HEK293 (cell line): ENCODE measurements at regions not wholly inside any gene's neighbourhood (a gene's known extent, or its start where the extent isn't known, plus 50 kb on each side); places are given as distances from the start of the nearest gene placed in this dataset.

Experiments
- CTCF ChIA-PET: fragments of 350-600 bp; formaldehyde crosslinking; extraction: SDS; loops from one replicate; lab custom pipeline; 2021; ENCODE audit warnings: antibody characterized with exemption; lab: Yijun Ruan, JAX
- POLR2A ChIA-PET: fragments of 300-600 bp; formaldehyde crosslinking; extraction: SDS; loops from one replicate; lab custom pipeline; 2020; ENCODE audit warnings: antibody characterized with exemption, inconsistent platforms; lab: Yijun Ruan, JAX
- H3K27ac ChIP-seq: fragments of 200-500 bp; sonication (Bioruptor generic); 2 replicates; pipeline ENCODE4 v1.5.1; 2014; ENCODE audit warnings: low read depth, low read length, control low read depth, inconsistent platforms; ENCODE audit errors: extremely low read depth
- H3K36me3 ChIP-seq, 2 experiments: fragments of 200-500 bp in 1 of 2; sonication (Bioruptor generic) in 1 of 2; 1 replicate in 1 of 2; 2 replicates in 1 of 2; pipeline ENCODE4 v1.5.1; 2014 to 2017; ENCODE audit warnings: inconsistent platforms in 2 of 2, low read length in 2 of 2; ENCODE audit not compliant: control insufficient read depth in 2 of 2, insufficient read depth in 1 of 2
- H3K4me1 ChIP-seq: fragments of 200-500 bp; sonication (Bioruptor generic); 2 replicates; pipeline ENCODE4 v1.5.1; 2014; ENCODE audit warnings: mild to moderate bottlenecking, low read length, inconsistent platforms; ENCODE audit not compliant: control insufficient read depth, insufficient read depth
- H3K4me3 ChIP-seq: 2 replicates; pipeline ENCODE4 v1.5.1; 2011; ENCODE audit warnings: low read depth, mild to moderate bottlenecking, control low read depth, low read length, moderate library complexity
- H3K9me3 ChIP-seq: fragments of 200-500 bp; sonication (Bioruptor generic); 2 replicates; pipeline ENCODE4 v1.5.1; 2014; ENCODE audit warnings: low read depth, low read length, inconsistent platforms; ENCODE audit not compliant: control insufficient read depth, insufficient read depth
- KLF9 ChIP-seq: fragments of 450-650 bp; formaldehyde crosslinking; IDR thresholded peaks from 2 replicates; pipeline ENCODE4 v1.5.1; 2016; ENCODE audit warnings: missing biosample characterization, missing genetic modification characterization, low read depth
- SALL2 ChIP-seq: fragments of 450-650 bp; formaldehyde crosslinking; IDR thresholded peaks from 2 replicates; pipeline ENCODE4 v1.5.0; 2017; ENCODE audit warnings: missing biosample characterization, mild to moderate bottlenecking, missing genetic modification characterization, borderline replicate concordance
- SETDB1 ChIP-seq: IDR thresholded peaks from one replicate; pipeline ENCODE4 v1.6.1; 2017; ENCODE audit warnings: mild to moderate bottlenecking, low read length, moderate library complexity, mixed read lengths; ENCODE audit not compliant: insufficient read length
- ZBTB21 ChIP-seq: fragments of 450-650 bp; formaldehyde crosslinking; IDR thresholded peaks from 2 replicates; pipeline ENCODE4 v1.5.1; 2017; ENCODE audit warnings: missing biosample characterization, missing genetic modification characterization
- ZBTB6 ChIP-seq: fragments of 450-650 bp; formaldehyde crosslinking; IDR thresholded peaks from 2 replicates; pipeline ENCODE4 v1.5.1; 2017; ENCODE audit warnings: missing biosample characterization, missing genetic modification characterization
- ZNF140 ChIP-seq: fragments of 450-650 bp; formaldehyde crosslinking; IDR thresholded peaks from 2 replicates; pipeline ENCODE4 v1.5.1; 2016; ENCODE audit warnings: missing biosample characterization, missing genetic modification characterization
- ZNF16 ChIP-seq: fragments of 450-650 bp; formaldehyde crosslinking; IDR thresholded peaks from 2 replicates; pipeline ENCODE4 v1.5.1; 2016; ENCODE audit warnings: low read depth, missing biosample characterization, missing genetic modification characterization
- ZNF529 ChIP-seq: fragments of 450-650 bp; formaldehyde crosslinking; IDR thresholded peaks from 2 replicates; pipeline ENCODE4 v1.5.1; 2017; ENCODE audit warnings: missing genetic modification characterization, missing biosample characterization; ENCODE audit not compliant: insufficient replicate concordance
- ZNF624 ChIP-seq: fragments of 450-650 bp; formaldehyde crosslinking; IDR thresholded peaks from 2 replicates; pipeline ENCODE4 v1.5.1; 2017; ENCODE audit warnings: missing biosample characterization, missing genetic modification characterization
- ZNF658 ChIP-seq: fragments of 450-650 bp; formaldehyde crosslinking; IDR thresholded peaks from 2 replicates; pipeline ENCODE4; 2016; ENCODE audit warnings: missing biosample characterization, missing genetic modification characterization
- ZSCAN16 ChIP-seq: fragments of 450-650 bp; formaldehyde crosslinking; IDR thresholded peaks from 2 replicates; pipeline ENCODE4 v1.5.1; 2016; ENCODE audit warnings: missing biosample characterization, missing genetic modification characterization
- TF ChIP-seq, protein P1 (sequence below): fragments of 450-650 bp; formaldehyde crosslinking; IDR thresholded peaks from 2 replicates; pipeline ENCODE4 v1.5.1; 2016; ENCODE audit warnings: missing biosample characterization, missing genetic modification characterization
- TF ChIP-seq, protein P2 (sequence below): sonication (generic); formaldehyde crosslinking; IDR thresholded peaks from 2 replicates; pipeline ENCODE4 v1.8.1; 2022; ENCODE audit warnings: mild to moderate bottlenecking, moderate library complexity, missing genetic modification reagents
- TF ChIP-seq, protein P3 (sequence below): fragments of 450-650 bp; IDR thresholded peaks from 2 replicates; pipeline ENCODE4 v1.5.1; 2018; ENCODE audit warnings: missing biosample characterization, mild to moderate bottlenecking, missing genetic modification characterization

- no peaks in the 10 kb centered on the region for H3K9me3 ChIP-seq
- no peak overlapping the region for H3K27ac ChIP-seq
- ChIA-PET CTCF (interaction anchor here (0.7 kb wide), 1 partner anchor 45 kb away, joined by 3 read pairs; no protein-coding TSS in a partner anchor), POLR2A (no interaction called here)
- no peaks in the 10 kb centered on the region for H3K36me3 ChIP-seq
- H3K4me1 ChIP-seq = no peaks in the 10 kb centered on the region
- no peak overlapping the region for H3K4me3 ChIP-seq
- TF ChIP-seq ZNF658 (tag by site-specific recombination) (no peak), SALL2 (no peak), ZBTB21 (no peak), ZNF16 (tag by site-specific recombination) (no peak), SETDB1 (no peak), ZBTB6 (tag by site-specific recombination) (no peak), ZNF140 (tag by site-specific recombination) (no peak)
- TF ChIP-seq, protein P1, sequence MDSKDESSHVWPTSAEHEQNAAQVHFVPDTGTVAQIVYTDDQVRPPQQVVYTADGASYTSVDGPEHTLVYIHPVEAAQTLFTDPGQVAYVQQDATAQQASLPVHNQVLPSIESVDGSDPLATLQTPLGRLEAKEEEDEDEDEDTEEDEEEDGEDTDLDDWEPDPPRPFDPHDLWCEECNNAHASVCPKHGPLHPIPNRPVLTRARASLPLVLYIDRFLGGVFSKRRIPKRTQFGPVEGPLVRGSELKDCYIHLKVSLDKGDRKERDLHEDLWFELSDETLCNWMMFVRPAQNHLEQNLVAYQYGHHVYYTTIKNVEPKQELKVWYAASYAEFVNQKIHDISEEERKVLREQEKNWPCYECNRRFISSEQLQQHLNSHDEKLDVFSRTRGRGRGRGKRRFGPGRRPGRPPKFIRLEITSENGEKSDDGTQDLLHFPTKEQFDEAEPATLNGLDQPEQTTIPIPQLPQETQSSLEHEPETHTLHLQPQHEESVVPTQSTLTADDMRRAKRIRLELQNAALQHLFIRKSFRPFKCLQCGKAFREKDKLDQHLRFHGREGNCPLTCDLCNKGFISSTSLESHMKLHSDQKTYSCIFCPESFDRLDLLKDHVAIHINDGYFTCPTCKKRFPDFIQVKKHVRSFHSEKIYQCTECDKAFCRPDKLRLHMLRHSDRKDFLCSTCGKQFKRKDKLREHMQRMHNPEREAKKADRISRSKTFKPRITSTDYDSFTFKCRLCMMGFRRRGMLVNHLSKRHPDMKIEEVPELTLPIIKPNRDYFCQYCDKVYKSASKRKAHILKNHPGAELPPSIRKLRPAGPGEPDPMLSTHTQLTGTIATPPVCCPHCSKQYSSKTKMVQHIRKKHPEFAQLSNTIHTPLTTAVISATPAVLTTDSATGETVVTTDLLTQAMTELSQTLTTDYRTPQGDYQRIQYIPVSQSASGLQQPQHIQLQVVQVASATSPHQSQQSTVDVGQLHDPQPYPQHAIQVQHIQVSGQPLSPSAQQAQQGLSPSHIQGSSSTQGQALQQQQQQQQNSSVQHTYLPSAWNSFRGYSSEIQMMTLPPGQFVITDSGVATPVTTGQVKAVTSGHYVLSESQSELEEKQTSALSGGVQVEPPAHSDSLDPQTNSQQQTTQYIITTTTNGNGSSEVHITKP (tag by site-specific recombination) = no peak
- TF ChIP-seq, protein P2, sequence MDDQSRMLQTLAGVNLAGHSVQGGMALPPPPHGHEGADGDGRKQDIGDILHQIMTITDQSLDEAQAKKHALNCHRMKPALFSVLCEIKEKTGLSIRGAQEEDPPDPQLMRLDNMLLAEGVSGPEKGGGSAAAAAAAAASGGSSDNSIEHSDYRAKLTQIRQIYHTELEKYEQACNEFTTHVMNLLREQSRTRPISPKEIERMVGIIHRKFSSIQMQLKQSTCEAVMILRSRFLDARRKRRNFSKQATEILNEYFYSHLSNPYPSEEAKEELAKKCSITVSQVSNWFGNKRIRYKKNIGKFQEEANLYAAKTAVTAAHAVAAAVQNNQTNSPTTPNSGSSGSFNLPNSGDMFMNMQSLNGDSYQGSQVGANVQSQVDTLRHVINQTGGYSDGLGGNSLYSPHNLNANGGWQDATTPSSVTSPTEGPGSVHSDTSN (CRISPR knock-in tag) = no peak
Measured at GRCh38 chr13:39189778-39190177, 151.5 kb downstream of the NHLRC3 start.

- TF ChIP-seq, protein P3, sequence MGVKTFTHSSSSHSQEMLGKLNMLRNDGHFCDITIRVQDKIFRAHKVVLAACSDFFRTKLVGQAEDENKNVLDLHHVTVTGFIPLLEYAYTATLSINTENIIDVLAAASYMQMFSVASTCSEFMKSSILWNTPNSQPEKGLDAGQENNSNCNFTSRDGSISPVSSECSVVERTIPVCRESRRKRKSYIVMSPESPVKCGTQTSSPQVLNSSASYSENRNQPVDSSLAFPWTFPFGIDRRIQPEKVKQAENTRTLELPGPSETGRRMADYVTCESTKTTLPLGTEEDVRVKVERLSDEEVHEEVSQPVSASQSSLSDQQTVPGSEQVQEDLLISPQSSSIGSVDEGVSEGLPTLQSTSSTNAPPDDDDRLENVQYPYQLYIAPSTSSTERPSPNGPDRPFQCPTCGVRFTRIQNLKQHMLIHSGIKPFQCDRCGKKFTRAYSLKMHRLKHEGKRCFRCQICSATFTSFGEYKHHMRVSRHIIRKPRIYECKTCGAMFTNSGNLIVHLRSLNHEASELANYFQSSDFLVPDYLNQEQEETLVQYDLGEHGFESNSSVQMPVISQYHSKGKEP (tag by site-specific recombination) = no peak
- TF ChIP-seq KLF9 (tag by site-specific recombination) (no peak), ZNF529 (tag by site-specific recombination) (no peak)
- Histone ChIP-seq H3K27ac (no peak overlapping the region), H3K36me3 (no peaks in the 10 kb centered on the region), H3K4me3 (no peak overlapping the region), H3K9me3 (no peaks in the 10 kb centered on the region), H3K4me1 (peaks cover 3% of the 10 kb centered on the region; the same call in 1 of the 2 replicates)
- ChIA-PET POLR2A (no interaction called here), CTCF (interaction anchor here (1.0 kb wide), 1 partner anchor 415 kb away, joined by 3 read pairs; no protein-coding TSS in a partner anchor)
Measured at GRCh38 chr13:39196965-39197646, 158.8 kb downstream of the NHLRC3 start.

DNA sequence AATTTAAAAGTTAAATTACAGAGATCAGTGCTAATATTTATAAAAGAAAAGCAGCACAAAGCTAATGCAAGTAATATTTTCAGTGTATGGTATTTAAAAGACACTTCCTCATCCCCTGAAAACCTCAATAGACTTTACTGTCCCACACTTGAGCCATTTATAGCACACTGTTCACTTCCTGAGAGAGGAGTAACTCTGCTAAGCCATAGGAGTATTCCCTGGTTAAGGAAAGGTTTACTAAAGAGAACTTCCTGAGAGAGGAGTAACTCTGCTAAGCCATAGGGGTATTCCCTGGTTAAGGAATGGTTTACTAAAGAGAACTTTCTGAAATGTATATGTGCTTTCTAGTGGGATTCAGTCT lies 159.4 kb downstream of the NHLRC3 start:
- Histone ChIP-seq H3K4me3 (no peak overlapping the region), H3K9me3 (no peaks in the 10 kb centered on the region), H3K4me1 (peaks cover 3% of the 10 kb centered on the region; the same call in 1 of the 2 replicates), H3K36me3 (no peaks in the 10 kb centered on the region), H3K27ac (no peak overlapping the region)
- TF ChIP-seq ZNF624 (tag by site-specific recombination) (no peak), ZSCAN16 (no peak)
- POLR2A ChIA-PET = no interaction called here
- CTCF ChIA-PET = interaction anchor here (1.0 kb wide), 1 partner anchor 414 kb away, joined by 3 read pairs; no protein-coding TSS in a partner anchor
